Keratinocyte (primary cell): ENCODE measurements at regions not wholly inside any gene's neighbourhood (a gene's known extent, or its start where the extent isn't known, plus 50 kb on each side); places are given as distances from the start of the nearest gene placed in this dataset.

ENCODE experiments used
- DNase-seq: peaks from one replicate; pipeline ENCODE4 v3.0.0-alpha.2; 2011; ENCODE audit warnings: low read depth, missing footprints, low spot score
- FAIRE-seq: peaks from 2 replicates; lab custom pipeline; 2011; peaks lifted over from hg19 to GRCh38; lab: Jason Lieb, UNC
- H2AFZ ChIP-seq: 2 replicates; pipeline ENCODE4 v1.6.0; 2012; ENCODE audit warnings: low read length, control low read depth, inconsistent platforms; ENCODE audit not compliant: control insufficient read depth
- H3K27ac ChIP-seq: 2 replicates; pipeline ENCODE4 v1.5.1; 2011; ENCODE audit warnings: low read length; ENCODE audit not compliant: control insufficient read depth, insufficient read depth
- H3K27me3 ChIP-seq: 3 replicates; pipeline ENCODE4 v1.6.0; 2011; ENCODE audit warnings: low read length; ENCODE audit not compliant: control insufficient read depth, insufficient read depth; ENCODE audit errors: extremely low read depth
- H3K36me3 ChIP-seq, 2 experiments: 2 replicates in 1 of 2; 3 replicates in 1 of 2; pipeline ENCODE4 v1.5.1; 2011; ENCODE audit warnings: low read length in 2 of 2, mild to moderate bottlenecking in 1 of 2; ENCODE audit not compliant: control insufficient read depth in 2 of 2, insufficient read depth in 2 of 2; ENCODE audit errors: extremely low read depth in 1 of 2
- H3K4me1 ChIP-seq: 3 replicates; pipeline ENCODE4 v1.5.1; 2011; ENCODE audit warnings: low read length; ENCODE audit not compliant: control insufficient read depth, insufficient read depth; ENCODE audit errors: extremely low read depth
- H3K4me2 ChIP-seq: 3 replicates; pipeline ENCODE4 v1.6.0; 2011; ENCODE audit warnings: low read depth, low read length; ENCODE audit not compliant: control insufficient read depth, insufficient read depth; ENCODE audit errors: extremely low read depth
- H3K4me3 ChIP-seq, 3 experiments: fragments of 200-600 bp in 1 of 3; sonication (generic) in 1 of 3; 2 replicates in 2 of 3; 3 replicates in 1 of 3; pipeline ENCODE4 v1.5.1; 2011 to 2016; ENCODE audit warnings: low read length in 3 of 3, mild to moderate bottlenecking in 3 of 3, control low read depth in 2 of 3, inconsistent platforms in 1 of 3, low read depth in 1 of 3, mixed read lengths in 1 of 3, mixed run types in 1 of 3, moderate library complexity in 1 of 3; ENCODE audit not compliant: control insufficient read depth in 2 of 3, insufficient read depth in 2 of 3; ENCODE audit errors: extremely low read depth in 1 of 3
- H3K79me2 ChIP-seq: 2 replicates; pipeline ENCODE4 v1.6.0; 2012; ENCODE audit warnings: low read length; ENCODE audit not compliant: control insufficient read depth, insufficient read depth
- H3K9ac ChIP-seq: 3 replicates; pipeline ENCODE4 v1.6.0; 2011; ENCODE audit warnings: low read length; ENCODE audit not compliant: control insufficient read depth, insufficient read depth; ENCODE audit errors: extremely low read depth
- H3K9me1 ChIP-seq: 3 replicates; pipeline ENCODE4 v1.6.0; 2011; ENCODE audit warnings: low read length; ENCODE audit not compliant: control insufficient read depth, insufficient read depth; ENCODE audit errors: extremely low read depth
- H3K9me3 ChIP-seq: 2 replicates; pipeline ENCODE4 v1.5.1; 2012; ENCODE audit warnings: low read depth, low read length; ENCODE audit not compliant: control insufficient read depth
- H4K20me1 ChIP-seq: 3 replicates; pipeline ENCODE4 v1.6.0; 2011; ENCODE audit warnings: low read length; ENCODE audit not compliant: control insufficient read depth, insufficient read depth; ENCODE audit errors: extremely low read depth
- EZH2 ChIP-seq: IDR thresholded peaks from one replicate; pipeline ENCODE4 v1.6.1; 2012; ENCODE audit warnings: inconsistent platforms, mild to moderate bottlenecking, low read length, moderate library complexity
- dilution Hi-C: fragments of 300-500 bp; cut with MboI; formaldehyde crosslinking; loops from one replicate; pipeline ENCODE4 v1.7.0; 2020; ENCODE audit warnings: low sequenced_read_pairs; ENCODE audit not compliant: extremely low pct_ligation_motif_present
- TF ChIP-seq, protein P1 (sequence below), 3 experiments: IDR thresholded peaks in 1 of 3; conservative IDR thresholded peaks in 1 of 3; optimal IDR thresholded peaks in 1 of 3; 2 replicates in 2 of 3; 3 replicates in 1 of 3; pipeline versions ENCODE3 to v1.5.1; 2011; ENCODE audit warnings: low read length in 3 of 3, mild to moderate bottlenecking in 3 of 3, moderate library complexity in 2 of 3, control low read depth in 1 of 3, inconsistent platforms in 1 of 3; ENCODE audit not compliant: insufficient read depth in 2 of 3; ENCODE audit errors: extremely low read depth in 1 of 3

DNA sequence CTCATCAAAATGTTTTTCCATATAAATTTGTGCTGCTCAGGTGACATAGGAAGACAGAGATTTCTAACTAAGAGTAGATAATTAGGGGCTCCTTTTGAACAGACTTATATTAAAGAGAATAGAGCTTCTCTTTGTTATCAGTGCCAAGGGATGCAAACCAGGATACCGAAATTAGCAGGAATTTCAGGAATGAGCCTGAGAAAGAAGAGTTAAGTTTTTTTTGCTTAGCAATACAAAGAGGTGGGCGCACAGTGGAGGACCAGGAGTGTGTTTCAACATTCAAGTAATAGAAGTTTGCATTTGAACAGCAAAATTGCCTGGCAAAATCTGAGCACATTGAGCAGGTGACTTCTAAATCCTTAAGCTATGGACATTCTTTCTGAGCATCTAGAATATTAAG is 541.3 kb downstream of the GBA3 start:
- Histone ChIP-seq H3K9me1 (no peaks in the 10 kb centered on the region), H3K9ac (no peak overlapping the region), H3K9me3 (no peaks in the 10 kb centered on the region), H3K27me3 (no peaks in the 10 kb centered on the region), H3K27ac (no peak overlapping the region), H3K4me3 (no peak overlapping the region), H3K36me3 (no peaks in the 10 kb centered on the region), H3K4me2 (no peak overlapping the region), H4K20me1 (no peaks in the 10 kb centered on the region), H3K4me1 (no peaks in the 10 kb centered on the region), H3K79me2 (no peaks in the 10 kb centered on the region), H2AFZ (no peak overlapping the region)
- no peak for TF ChIP-seq EZH2
- TF ChIP-seq, protein P1, sequence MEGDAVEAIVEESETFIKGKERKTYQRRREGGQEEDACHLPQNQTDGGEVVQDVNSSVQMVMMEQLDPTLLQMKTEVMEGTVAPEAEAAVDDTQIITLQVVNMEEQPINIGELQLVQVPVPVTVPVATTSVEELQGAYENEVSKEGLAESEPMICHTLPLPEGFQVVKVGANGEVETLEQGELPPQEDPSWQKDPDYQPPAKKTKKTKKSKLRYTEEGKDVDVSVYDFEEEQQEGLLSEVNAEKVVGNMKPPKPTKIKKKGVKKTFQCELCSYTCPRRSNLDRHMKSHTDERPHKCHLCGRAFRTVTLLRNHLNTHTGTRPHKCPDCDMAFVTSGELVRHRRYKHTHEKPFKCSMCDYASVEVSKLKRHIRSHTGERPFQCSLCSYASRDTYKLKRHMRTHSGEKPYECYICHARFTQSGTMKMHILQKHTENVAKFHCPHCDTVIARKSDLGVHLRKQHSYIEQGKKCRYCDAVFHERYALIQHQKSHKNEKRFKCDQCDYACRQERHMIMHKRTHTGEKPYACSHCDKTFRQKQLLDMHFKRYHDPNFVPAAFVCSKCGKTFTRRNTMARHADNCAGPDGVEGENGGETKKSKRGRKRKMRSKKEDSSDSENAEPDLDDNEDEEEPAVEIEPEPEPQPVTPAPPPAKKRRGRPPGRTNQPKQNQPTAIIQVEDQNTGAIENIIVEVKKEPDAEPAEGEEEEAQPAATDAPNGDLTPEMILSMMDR (optimal IDR thresholded peaks at IDR 0.05 in 1 of 3, IDR thresholded peaks at IDR 0.05 in 1 of 3, conservative IDR thresholded peaks at IDR 0.05 in 1 of 3; ENCODE audit: extremely low read depth in 1 of 3, insufficient read depth in 2 of 3, low read length in 3 of 3) = no peak
- no peak for FAIRE-seq
- DNase-seq = no peak
- dilution Hi-C loops = no loop called here

DNA sequence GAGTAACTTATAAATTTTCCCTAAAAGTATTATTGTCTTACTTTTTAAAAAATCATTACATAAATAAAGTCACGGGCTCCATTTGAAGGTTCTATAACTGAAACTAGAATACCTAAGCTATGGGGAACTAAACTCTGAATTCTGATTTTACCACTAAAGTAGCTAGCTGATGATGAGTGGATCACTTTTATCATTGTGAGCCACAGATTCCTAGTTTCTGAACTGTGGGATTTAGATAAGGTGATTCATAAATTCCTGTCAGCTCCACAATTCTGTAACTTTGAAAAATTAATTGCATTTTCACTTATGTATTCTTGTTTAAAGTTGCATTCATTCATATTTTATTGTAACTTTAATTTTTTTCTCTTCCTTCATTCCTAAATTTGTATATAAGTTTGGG is 540.9 kb downstream of the GBA3 start:
- Histone ChIP-seq H3K4me2 (no peak overlapping the region), H3K9me3 (no peaks in the 10 kb centered on the region), H3K36me3 (no peaks in the 10 kb centered on the region), H3K9me1 (no peaks in the 10 kb centered on the region), H2AFZ (no peak overlapping the region), H3K4me3 (no peak overlapping the region), H3K27ac (no peak overlapping the region), H3K79me2 (no peaks in the 10 kb centered on the region), H3K27me3 (no peaks in the 10 kb centered on the region), H3K4me1 (no peaks in the 10 kb centered on the region), H4K20me1 (no peaks in the 10 kb centered on the region), H3K9ac (no peak overlapping the region)
- DNase-seq (no peak), FAIRE-seq (no peak)
- dilution Hi-C loops = no loop called here
- TF ChIP-seq, protein P1 (optimal IDR thresholded peaks at IDR 0.05 in 1 of 3, IDR thresholded peaks at IDR 0.05 in 1 of 3, conservative IDR thresholded peaks at IDR 0.05 in 1 of 3; ENCODE audit: extremely low read depth in 1 of 3, insufficient read depth in 2 of 3, low read length in 3 of 3) = no peak
- no peak for TF ChIP-seq EZH2
